Stomach (tissue), 4 donors: ENCODE measurements at regions not wholly inside any gene's neighbourhood (a gene's known extent, or its start where the extent isn't known, plus 50 kb on each side); places are given as distances from the start of the nearest gene placed in this dataset.

Source experiments
- CTCF ChIP-seq, 7 experiments: fragments of 450-650 bp in 4 of 7; fragments of 200-600 bp in 3 of 7; sonication (generic) in 3 of 7; IDR thresholded peaks; one replicate each; pipeline ENCODE4 v1.5.1; 2016 to 2019; ENCODE audit warnings: antibody characterized with exemption in 7 of 7, control low read depth in 2 of 7, mild to moderate bottlenecking in 1 of 7
- POLR2A ChIP-seq, 4 donors: fragments of 450-650 bp; IDR thresholded peaks; one replicate each; pipeline ENCODE4 v1.6.1; 2016; ENCODE audit warnings: antibody characterized with exemption in 4 of 4, control low read depth in 2 of 4, mild to moderate bottlenecking in 1 of 4, moderate library complexity in 1 of 4

GRCh38 chr1:187203257-187203656, 374.5 kb downstream of the PLA2G4A start:
- no peak for TF ChIP-seq CTCF (IDR thresholded peaks at IDR 0.05)
- no peak for TF ChIP-seq POLR2A (IDR thresholded peaks at IDR 0.05)
